ENCODE measurements at regions not wholly inside any gene's neighbourhood (a gene's known extent, or its start where the extent isn't known, plus 50 kb on each side); places are given as distances from the start of the nearest gene placed in this dataset.
A peak's percentile ranks its signal among the peaks of the same experiment; 100 is the strongest.
"Not testable (repeated sequence)": the region's sequence is repeated elsewhere in the genome, so short reads cannot be mapped to it uniquely, and the experiment has no call there.

- FAIRE-seq, result peak; percentile 86
These were observed 350.8 kb upstream of the GRIA3 start for GRCh38 chrX:122833230-122833629.

GRCh38 chrX:122835886-122836285 is 348.2 kb upstream of the GRIA3 start:
- peak; percentile 96 for FAIRE-seq

GRCh38 chrX:122850326-122850725 is 333.8 kb upstream of the GRIA3 start:
- no peak for FAIRE-seq

GRCh38 chrX:122856205-122856604 is 327.9 kb upstream of the GRIA3 start:
- FAIRE-seq, result no peak

GRCh38 chrX:122857734-122858133 is 326.3 kb upstream of the GRIA3 start:
- no peak for FAIRE-seq

GRCh38 chrX:122863067-122863466 is 321.0 kb upstream of the GRIA3 start:
- no peak for FAIRE-seq

- no peak for FAIRE-seq
These were observed 317.5 kb upstream of the GRIA3 start for GRCh38 chrX:122866532-122866931.

GRCh38 chrX:122868631-122869030 is 315.4 kb upstream of the GRIA3 start:
- no peak for FAIRE-seq

- FAIRE-seq, result no peak
These were observed 314.9 kb upstream of the GRIA3 start for GRCh38 chrX:122869171-122869570.

- no peak for FAIRE-seq
These were observed 305.8 kb upstream of the GRIA3 start for GRCh38 chrX:122878269-122878668.

- no peak for FAIRE-seq
These were observed 303.1 kb upstream of the GRIA3 start for GRCh38 chrX:122880952-122881351.

- FAIRE-seq, result no peak
These were observed 293.3 kb upstream of the GRIA3 start for GRCh38 chrX:122890729-122891128.

GRCh38 chrX:122906726-122907125 is 277.4 kb upstream of the GRIA3 start:
- no peak for FAIRE-seq

- no peak for FAIRE-seq
These were observed 276.7 kb upstream of the GRIA3 start for GRCh38 chrX:122907375-122907774.

GRCh38 chrX:122910697-122911096 is 273.4 kb upstream of the GRIA3 start:
- no peak for FAIRE-seq

GRCh38 chrX:122913134-122913533 is 270.9 kb upstream of the GRIA3 start:
- FAIRE-seq, result no peak

- no peak for FAIRE-seq
These were observed 270.3 kb upstream of the GRIA3 start for GRCh38 chrX:122913764-122914163.

- no peak for FAIRE-seq
These were observed 269.8 kb upstream of the GRIA3 start for GRCh38 chrX:122914256-122914655.

GRCh38 chrX:122934131-122934530 is 249.9 kb upstream of the GRIA3 start:
- no peak for FAIRE-seq

GRCh38 chrX:122940199-122940598 is 243.9 kb upstream of the GRIA3 start:
- FAIRE-seq, result no peak

GRCh38 chrX:122941806-122942205 is 242.3 kb upstream of the GRIA3 start:
- no peak for FAIRE-seq

GRCh38 chrX:122943918-122944317 is 240.2 kb upstream of the GRIA3 start:
- FAIRE-seq, result no peak

- FAIRE-seq, result no peak
These were observed 238.8 kb upstream of the GRIA3 start for GRCh38 chrX:122945328-122945727.

- no peak for FAIRE-seq
These were observed 211.5 kb upstream of the GRIA3 start for GRCh38 chrX:122972604-122973003.

GRCh38 chrX:122982521-122982920 is 201.6 kb upstream of the GRIA3 start:
- no peak for FAIRE-seq

GRCh38 chrX:123002844-123003243 is 181.2 kb upstream of the GRIA3 start:
- FAIRE-seq, result not testable (repeated sequence)

Data from islet of Langerhans (tissue), 1 donor.